ENCODE measurements at regions not wholly inside any gene's neighbourhood (a gene's known extent, or its start where the extent isn't known, plus 50 kb on each side); places are given as distances from the start of the nearest gene placed in this dataset.
"Not testable (repeated sequence)": the region's sequence is repeated elsewhere in the genome, so short reads cannot be mapped to it uniquely, and the experiment has no call there.

DNA sequence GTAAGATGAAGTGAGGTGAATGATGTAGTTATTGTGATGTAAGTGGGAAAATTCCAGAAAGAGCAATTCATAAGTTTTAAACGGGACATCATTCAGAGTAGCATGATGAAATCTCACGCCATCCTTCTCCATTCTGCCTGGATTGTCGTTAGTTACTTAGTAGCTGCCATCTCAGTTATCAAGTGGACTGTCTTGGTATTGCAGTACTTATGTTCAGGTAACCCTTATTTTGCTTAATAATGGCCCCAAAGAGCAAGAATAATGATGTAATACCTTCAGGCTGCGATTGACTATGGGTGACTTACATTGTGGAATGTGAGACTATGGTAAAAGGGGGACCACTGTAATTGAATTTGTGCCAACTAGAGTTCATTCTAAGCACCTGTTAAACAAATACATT lies 234.1 kb upstream of the TOM1L1 start:
- Histone ChIP-seq H3K9me3 (no peaks in the 10 kb centered on the region), H3K4me1 (ENCODE audit: insufficient read depth) (no peaks in the 10 kb centered on the region), H3K27me3 (no peaks in the 10 kb centered on the region), H3K36me3 (no peaks in the 10 kb centered on the region), H3K27ac (no peak overlapping the region), H3K4me3 (no peak overlapping the region)
- 77 to 82% (median 81%) methylated on average over 4 of the region's 4 CpGs for WGBS, 3 donors
- intact Hi-C loops (cut with DNase I): no loop called here
- TF ChIP-seq EP300 (IDR thresholded peaks at IDR 0.05): no peak
- no peak for TF ChIP-seq POLR2A (IDR thresholded peaks at IDR 0.05)
- TF ChIP-seq, protein P1, sequence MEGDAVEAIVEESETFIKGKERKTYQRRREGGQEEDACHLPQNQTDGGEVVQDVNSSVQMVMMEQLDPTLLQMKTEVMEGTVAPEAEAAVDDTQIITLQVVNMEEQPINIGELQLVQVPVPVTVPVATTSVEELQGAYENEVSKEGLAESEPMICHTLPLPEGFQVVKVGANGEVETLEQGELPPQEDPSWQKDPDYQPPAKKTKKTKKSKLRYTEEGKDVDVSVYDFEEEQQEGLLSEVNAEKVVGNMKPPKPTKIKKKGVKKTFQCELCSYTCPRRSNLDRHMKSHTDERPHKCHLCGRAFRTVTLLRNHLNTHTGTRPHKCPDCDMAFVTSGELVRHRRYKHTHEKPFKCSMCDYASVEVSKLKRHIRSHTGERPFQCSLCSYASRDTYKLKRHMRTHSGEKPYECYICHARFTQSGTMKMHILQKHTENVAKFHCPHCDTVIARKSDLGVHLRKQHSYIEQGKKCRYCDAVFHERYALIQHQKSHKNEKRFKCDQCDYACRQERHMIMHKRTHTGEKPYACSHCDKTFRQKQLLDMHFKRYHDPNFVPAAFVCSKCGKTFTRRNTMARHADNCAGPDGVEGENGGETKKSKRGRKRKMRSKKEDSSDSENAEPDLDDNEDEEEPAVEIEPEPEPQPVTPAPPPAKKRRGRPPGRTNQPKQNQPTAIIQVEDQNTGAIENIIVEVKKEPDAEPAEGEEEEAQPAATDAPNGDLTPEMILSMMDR (IDR thresholded peaks at IDR 0.05): no peak
- DNase-seq: no peak

DNA sequence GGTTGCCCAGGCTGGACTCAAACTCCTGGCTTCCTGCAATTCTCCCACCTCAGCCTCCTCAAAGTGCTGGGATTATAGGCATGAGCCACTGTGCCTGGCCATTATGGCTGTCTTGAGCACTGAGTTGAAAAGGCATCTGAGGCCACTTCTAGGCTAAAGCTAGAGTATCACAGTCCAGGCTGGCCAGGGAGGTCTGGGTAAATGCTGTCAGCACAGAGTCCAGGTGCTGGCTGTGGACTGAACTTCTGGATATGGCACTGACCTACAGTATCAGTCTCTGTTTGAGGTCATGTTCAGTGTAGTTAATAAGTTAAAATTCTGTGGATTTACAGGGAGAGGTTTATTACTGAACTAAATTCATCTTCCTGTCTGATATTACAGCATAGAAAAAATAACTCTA lies 222.5 kb upstream of the TOM1L1 start:
- no peaks in the 10 kb centered on the region for H3K4me1 ChIP-seq (ENCODE audit: insufficient read depth)
- H3K27me3 ChIP-seq: no peaks in the 10 kb centered on the region
- intact Hi-C loops (cut with DNase I): no loop called here
- H3K9me3 ChIP-seq: no peaks in the 10 kb centered on the region
- no peak overlapping the region for H3K4me3 ChIP-seq
- TF ChIP-seq POLR2A (IDR thresholded peaks at IDR 0.05) (no peak), EP300 (IDR thresholded peaks at IDR 0.05) (no peak)
- TF ChIP-seq, protein P1 (IDR thresholded peaks at IDR 0.05): no peak
- no peaks in the 10 kb centered on the region for H3K36me3 ChIP-seq
- no peak for DNase-seq
- no peak overlapping the region for H3K27ac ChIP-seq

DNA sequence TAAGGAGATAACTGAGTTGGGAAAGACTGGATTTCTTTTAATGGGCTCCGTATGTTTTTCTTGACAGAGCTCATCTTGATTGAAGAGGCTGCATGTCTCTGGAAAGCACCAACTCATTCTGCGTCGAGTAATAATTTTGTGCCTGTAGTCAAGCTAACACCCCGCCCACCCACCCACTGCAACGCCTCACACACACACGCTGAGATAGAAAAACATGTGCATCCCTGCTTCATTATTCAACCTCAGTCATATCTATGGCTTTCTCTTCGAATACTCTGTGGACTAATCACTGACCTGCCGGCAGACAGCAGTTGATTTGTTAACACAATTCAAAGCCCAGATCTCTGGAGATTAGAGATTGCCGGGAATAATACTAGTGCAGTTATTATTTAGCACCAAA lies 220.2 kb upstream of the TOM1L1 start:
- no peaks in the 10 kb centered on the region for H3K27me3 ChIP-seq

DNA sequence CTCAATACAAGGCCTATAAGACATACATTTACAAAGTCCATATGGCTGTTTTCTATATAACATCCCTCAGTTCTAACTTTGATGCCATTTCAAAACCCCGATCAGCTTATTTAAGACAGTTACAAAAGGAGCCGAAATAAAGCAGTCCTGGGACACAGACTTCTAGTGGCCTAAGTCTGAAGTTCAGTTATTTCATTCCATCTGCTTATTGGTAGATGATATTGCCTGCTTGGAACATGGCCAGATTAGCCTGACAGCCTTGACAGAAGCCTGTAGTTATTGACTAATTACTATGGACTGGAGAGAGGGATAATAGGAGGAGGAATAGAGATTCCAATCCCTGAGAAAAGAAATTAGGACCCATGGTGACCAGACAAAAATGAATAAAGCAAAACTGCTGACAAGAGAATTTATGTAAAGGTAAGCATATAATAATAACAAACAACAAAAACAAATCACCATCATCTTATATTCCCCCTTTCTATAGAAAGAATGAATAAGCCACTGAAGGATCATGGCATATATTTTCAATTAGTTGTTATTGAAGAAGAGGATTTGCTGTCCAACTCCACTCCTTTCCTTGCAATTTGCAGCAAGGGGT lies 206.3 kb upstream of the TOM1L1 start:
- Histone ChIP-seq H3K4me3 (no peak overlapping the region), H3K9me3 (no peaks in the 10 kb centered on the region), H3K27me3 (no peaks in the 10 kb centered on the region), H3K27ac (no peak overlapping the region), H3K4me1 (ENCODE audit: insufficient read depth) (no peaks in the 10 kb centered on the region), H3K36me3 (no peaks in the 10 kb centered on the region)
- intact Hi-C loops (cut with DNase I): no loop called here
- TF ChIP-seq EP300 (IDR thresholded peaks at IDR 0.05): no peak
- TF ChIP-seq POLR2A (IDR thresholded peaks at IDR 0.05): no peak
- TF ChIP-seq, protein P1 (IDR thresholded peaks at IDR 0.05): no peak
- WGBS, 3 donors: 85 to 93% (median 92%) methylated on average over 2 of the region's 2 CpGs
- DNase-seq: no peak

More for the DNA sequence above, 220.2 kb upstream of the TOM1L1 start:
- Histone ChIP-seq H3K27ac (no peak overlapping the region), H3K36me3 (no peaks in the 10 kb centered on the region), H3K4me3 (no peak overlapping the region), H3K9me3 (no peaks in the 10 kb centered on the region), H3K4me1 (ENCODE audit: insufficient read depth) (no peaks in the 10 kb centered on the region)
- TF ChIP-seq POLR2A (IDR thresholded peaks at IDR 0.05) (no peak), EP300 (IDR thresholded peaks at IDR 0.05) (no peak)
- TF ChIP-seq, protein P1 (IDR thresholded peaks at IDR 0.05): no peak
- no peak for DNase-seq
- 34 to 66% (median 51%) methylated on average over 9 of the region's 9 CpGs for WGBS, 3 donors
- intact Hi-C loops (cut with DNase I): no loop called here

DNA sequence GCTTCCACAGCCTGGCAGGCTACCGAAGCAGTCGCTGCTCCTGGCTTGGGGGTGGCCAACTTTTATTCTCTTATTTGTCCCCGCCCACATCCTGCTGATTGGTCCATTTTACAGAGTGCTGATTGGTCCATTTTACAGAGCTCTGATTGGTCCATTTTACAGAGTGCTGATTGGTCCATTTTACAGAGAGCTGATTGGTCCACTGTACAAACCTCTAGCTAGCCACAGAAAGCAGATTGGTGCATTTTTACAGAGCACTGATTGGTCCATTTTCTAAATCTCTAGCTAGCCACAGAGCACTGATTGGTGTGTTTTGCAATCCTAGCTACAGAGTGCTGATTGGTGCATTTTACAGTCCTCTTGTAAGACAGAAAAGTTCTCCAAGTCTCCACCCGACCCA lies 187.9 kb upstream of the TOM1L1 start:
- H3K36me3 ChIP-seq; intact Hi-C loops (cut with DNase I); H3K4me1 ChIP-seq (ENCODE audit: insufficient read depth); H3K4me3 ChIP-seq; H3K27me3 ChIP-seq; DNase-seq; H3K9me3 ChIP-seq; H3K27ac ChIP-seq: not testable (repeated sequence)
- WGBS, 3 donors: 38 to 44% (median 38%) methylated on average over 4 of the region's 4 CpGs
